Spinal cord (tissue), 9 donors: ENCODE measurements at regions not wholly inside any gene's neighbourhood (a gene's known extent, or its start where the extent isn't known, plus 50 kb on each side); places are given as distances from the start of the nearest gene placed in this dataset.
"Not testable (repeated sequence)": the region's sequence is repeated elsewhere in the genome, so short reads cannot be mapped to it uniquely, and the experiment has no call there.

ENCODE experiments used
- DNase-seq, 6 donors: peaks; one replicate each; pipeline versions ENCODE4 v3.0.0 to v3.0.0-alpha.2; 2013 to 2015; ENCODE audit warnings: low spot score in 6 of 6, low read depth in 4 of 6
- H3K27ac ChIP-seq: one replicate; pipeline ENCODE4 v1.5.1; 2013; ENCODE audit warnings: low read depth, low read length, control low read depth
- H3K27me3 ChIP-seq: one replicate; pipeline ENCODE4 v1.6.1; 2013; ENCODE audit warnings: low read length; ENCODE audit not compliant: control insufficient read depth, insufficient read depth
- H3K36me3 ChIP-seq: one replicate; pipeline ENCODE4 v1.6.1; 2013; ENCODE audit warnings: low read length; ENCODE audit not compliant: control insufficient read depth, insufficient read depth
- H3K4me1 ChIP-seq: one replicate; pipeline ENCODE4 v1.6.1; 2013; ENCODE audit warnings: low read length; ENCODE audit not compliant: control insufficient read depth, insufficient read depth
- H3K4me3 ChIP-seq: one replicate; pipeline ENCODE4 v1.5.1; 2013; ENCODE audit warnings: low read depth, low read length, control low read depth
- H3K9me3 ChIP-seq: one replicate; pipeline ENCODE4 v1.6.1; 2013; ENCODE audit warnings: low read length; ENCODE audit not compliant: control insufficient read depth, insufficient read depth
- WGBS: methylation state at CpG from one replicate; pipeline ENCODE4 v1.1.5; 2013; ENCODE audit warnings: missing lambda C conversion rate; ENCODE audit not compliant: insufficient coverage; 5-methylcytosine and 5-hydroxymethylcytosine counted together
- donor health status: healthy.

- WGBS, result over 99% methylated on average over 22 of the region's 25 CpGs
- H3K27me3 ChIP-seq, DNase-seq, H3K9me3 ChIP-seq, H3K4me1 ChIP-seq, H3K4me3 ChIP-seq, H3K36me3 ChIP-seq, H3K27ac ChIP-seq: not testable (repeated sequence)
Measured at GRCh38 chr13:76295020-76295419, 591.2 kb downstream of the KCTD12 start.

GRCh38 chr13:76293751-76294150 is 592.5 kb downstream of the KCTD12 start:
- DNase-seq, result no peak
- Histone ChIP-seq H3K4me3 (no peak overlapping the region), H3K36me3 (no peaks in the 10 kb centered on the region), H3K9me3 (no peaks in the 10 kb centered on the region), H3K4me1 (no peaks in the 10 kb centered on the region), H3K27ac (no peak overlapping the region), H3K27me3 (no peaks in the 10 kb centered on the region)

- DNase-seq, result peak in 1 of 6 donors; percentile 16
- Histone ChIP-seq H3K27me3 (no peaks in the 10 kb centered on the region), H3K4me1 (no peaks in the 10 kb centered on the region), H3K9me3 (no peaks in the 10 kb centered on the region), H3K27ac (no peak overlapping the region), H3K4me3 (no peak overlapping the region), H3K36me3 (no peaks in the 10 kb centered on the region)
- no CpG with 5 or more reads among the region's 1 CpG for WGBS
Measured at GRCh38 chr13:76293346-76293745, 592.9 kb downstream of the KCTD12 start.

DNA sequence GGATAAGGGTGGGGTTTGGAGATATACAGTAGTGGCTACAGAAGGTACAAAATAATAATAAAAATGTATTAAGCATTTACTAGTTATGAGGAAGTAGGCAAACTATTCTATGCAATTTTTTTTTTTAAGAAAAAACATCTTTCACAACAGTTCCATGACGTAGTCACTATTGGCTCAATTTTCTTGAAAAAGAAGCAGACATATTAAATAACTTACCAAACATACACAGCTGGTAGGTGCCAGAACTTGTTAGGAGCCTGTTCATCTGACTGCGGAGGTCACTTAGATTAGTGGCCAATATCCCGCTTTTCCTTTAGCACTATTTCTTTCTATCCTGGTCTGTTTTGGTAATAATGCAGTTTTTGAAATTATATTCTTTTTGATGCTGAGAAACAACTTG is 593.5 kb downstream of the KCTD12 start:
- Histone ChIP-seq H3K27ac (no peak overlapping the region), H3K4me1 (no peaks in the 10 kb centered on the region), H3K27me3 (no peaks in the 10 kb centered on the region), H3K36me3 (no peaks in the 10 kb centered on the region), H3K9me3 (no peaks in the 10 kb centered on the region), H3K4me3 (no peak overlapping the region)
- no peak for DNase-seq
- WGBS, result no CpG with 5 or more reads among the region's 3 CpGs

- no peak overlapping the region for H3K4me3 ChIP-seq
- DNase-seq, result no peak
- H3K9me3 ChIP-seq, result no peaks in the 10 kb centered on the region
- no peaks in the 10 kb centered on the region for H3K4me1 ChIP-seq
- H3K27me3 ChIP-seq, result no peaks in the 10 kb centered on the region
- WGBS, result 96% methylated on average over 3 of the region's 3 CpGs
- no peak overlapping the region for H3K27ac ChIP-seq
- H3K36me3 ChIP-seq, result no peaks in the 10 kb centered on the region
Measured at GRCh38 chr13:76292031-76292430, 594.2 kb downstream of the KCTD12 start.

- DNase-seq, result peak in 1 of 6 donors; percentile 58
- Histone ChIP-seq H3K27me3 (no peaks in the 10 kb centered on the region), H3K4me1 (no peaks in the 10 kb centered on the region), H3K36me3 (no peaks in the 10 kb centered on the region), H3K27ac (no peak overlapping the region), H3K9me3 (no peaks in the 10 kb centered on the region), H3K4me3 (no peak overlapping the region)
Measured at GRCh38 chr13:76289558-76289957, 596.6 kb downstream of the KCTD12 start.

DNA sequence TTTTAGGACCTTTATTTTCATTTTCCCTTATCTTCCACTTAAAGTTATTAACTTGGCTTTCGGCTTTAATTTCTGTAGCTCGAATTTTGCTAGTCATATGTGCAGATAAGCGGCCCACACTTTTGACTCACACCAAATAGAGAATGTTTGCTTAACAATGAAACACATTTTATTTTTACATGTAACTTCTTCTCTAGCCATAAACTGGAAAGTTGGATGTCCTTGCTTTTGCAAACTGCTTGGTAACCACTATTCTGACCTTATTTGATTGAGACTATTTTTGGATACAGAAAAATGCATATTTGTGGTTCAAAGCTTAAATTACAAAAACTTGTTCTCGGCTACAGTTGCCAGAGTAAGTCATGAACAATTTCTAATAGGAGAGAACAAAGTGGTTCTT is 600.0 kb downstream of the KCTD12 start:
- no peak overlapping the region for H3K4me3 ChIP-seq
- no peaks in the 10 kb centered on the region for H3K4me1 ChIP-seq
- no peaks in the 10 kb centered on the region for H3K27me3 ChIP-seq
- DNase-seq, result no peak
- H3K36me3 ChIP-seq, result no peaks in the 10 kb centered on the region
- no CpG with 5 or more reads among the region's 4 CpGs for WGBS
- no peak overlapping the region for H3K27ac ChIP-seq
- H3K9me3 ChIP-seq, result no peaks in the 10 kb centered on the region

- no peaks in the 10 kb centered on the region for H3K9me3 ChIP-seq
- H3K27ac ChIP-seq, result no peak overlapping the region
- WGBS, result 93% methylated on average over 6 of the region's 6 CpGs
- H3K4me1 ChIP-seq, result no peaks in the 10 kb centered on the region
- H3K36me3 ChIP-seq, result no peaks in the 10 kb centered on the region
- no peak overlapping the region for H3K4me3 ChIP-seq
- DNase-seq, result no peak
- no peaks in the 10 kb centered on the region for H3K27me3 ChIP-seq
Measured at GRCh38 chr13:76285463-76285862, 600.7 kb downstream of the KCTD12 start.

DNA sequence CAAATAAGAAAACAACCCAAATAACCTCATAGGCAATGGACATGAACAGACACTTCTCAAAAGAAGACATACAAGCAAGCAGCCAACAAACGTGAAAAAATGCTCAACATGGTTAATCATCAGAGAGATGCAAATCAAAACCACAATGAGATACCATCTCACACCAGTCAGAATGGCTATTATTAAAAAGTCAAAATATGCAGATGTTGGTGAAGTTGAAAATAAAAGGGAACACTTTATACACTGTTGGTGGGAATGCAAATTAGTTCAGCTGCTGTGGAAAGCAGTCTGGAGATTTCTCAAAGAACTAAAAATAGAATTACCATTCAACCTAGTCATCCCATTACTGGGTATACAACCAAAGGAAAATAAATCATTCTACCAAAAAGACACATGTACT is 606.4 kb downstream of the KCTD12 start:
- no CpG with 5 or more reads among the region's 1 CpG for WGBS
- not testable (repeated sequence) for H3K9me3 ChIP-seq, H3K36me3 ChIP-seq, H3K4me1 ChIP-seq, H3K27me3 ChIP-seq, H3K4me3 ChIP-seq, H3K27ac ChIP-seq, DNase-seq

DNA sequence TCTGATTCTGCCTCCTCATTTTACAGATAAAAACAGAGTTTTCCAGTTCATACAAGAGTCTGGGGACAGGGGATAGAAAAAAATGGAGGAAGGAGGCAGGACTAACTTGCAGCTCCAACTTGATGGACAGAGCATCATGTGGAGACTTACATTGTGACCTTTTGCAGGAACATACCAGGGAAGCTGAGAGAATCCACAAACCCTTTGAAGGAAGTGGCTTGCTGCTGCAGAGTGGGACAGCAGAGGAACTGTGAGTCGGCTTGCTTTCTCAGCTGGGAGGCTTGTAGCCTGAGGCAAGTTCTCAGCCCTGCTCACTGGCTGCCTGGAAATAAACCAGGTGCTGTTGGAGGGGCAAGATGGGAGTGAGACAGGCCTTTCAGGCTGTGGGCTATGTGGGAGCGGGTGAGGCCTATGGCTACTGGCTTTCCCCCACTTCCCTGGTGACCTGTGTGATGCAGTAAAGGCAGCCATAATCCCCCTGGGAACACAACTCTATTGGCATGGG is 614.4 kb downstream of the KCTD12 start:
- H3K4me3 ChIP-seq, result no peak overlapping the region
- H3K9me3 ChIP-seq, result peaks cover 2% of the 10 kb centered on the region
- no peaks in the 10 kb centered on the region for H3K27me3 ChIP-seq
- no peaks in the 10 kb centered on the region for H3K4me1 ChIP-seq
- no peak overlapping the region for H3K27ac ChIP-seq
- no peak for DNase-seq
- no peaks in the 10 kb centered on the region for H3K36me3 ChIP-seq
- 84% methylated on average over 2 of the region's 2 CpGs for WGBS
